ENCODE measurements at regions not wholly inside any gene's neighbourhood (a gene's known extent, or its start where the extent isn't known, plus 50 kb on each side); places are given as distances from the start of the nearest gene placed in this dataset.

DNA sequence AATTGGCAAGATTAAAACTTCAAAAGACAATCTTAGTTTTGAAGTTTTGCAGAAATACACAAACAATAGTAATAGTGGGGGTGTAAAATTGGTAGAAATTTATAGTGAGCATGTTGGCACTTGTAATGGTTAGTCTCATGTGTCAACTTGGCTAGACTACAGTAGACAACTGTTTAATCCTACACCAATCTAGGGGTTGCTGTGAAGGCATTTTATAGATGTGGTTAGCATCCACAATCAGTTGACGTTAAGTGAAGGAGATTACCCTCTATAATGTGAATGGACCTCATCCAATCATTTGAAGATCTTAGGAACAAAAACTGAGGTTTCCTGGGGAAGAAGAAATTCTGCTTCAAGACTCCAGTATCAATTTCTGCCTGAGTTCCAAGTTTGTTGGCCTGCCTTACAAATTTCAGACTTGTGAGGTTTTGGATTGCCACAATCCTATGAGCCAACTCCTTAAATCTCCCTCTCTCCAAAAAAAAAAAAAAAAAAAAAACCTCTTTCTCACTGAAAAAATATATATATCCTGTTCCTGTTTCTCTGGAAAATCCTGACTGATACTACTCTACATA lies 531.6 kb upstream of the IGFBP3 start (continued):
- TF ChIP-seq, protein P1, sequence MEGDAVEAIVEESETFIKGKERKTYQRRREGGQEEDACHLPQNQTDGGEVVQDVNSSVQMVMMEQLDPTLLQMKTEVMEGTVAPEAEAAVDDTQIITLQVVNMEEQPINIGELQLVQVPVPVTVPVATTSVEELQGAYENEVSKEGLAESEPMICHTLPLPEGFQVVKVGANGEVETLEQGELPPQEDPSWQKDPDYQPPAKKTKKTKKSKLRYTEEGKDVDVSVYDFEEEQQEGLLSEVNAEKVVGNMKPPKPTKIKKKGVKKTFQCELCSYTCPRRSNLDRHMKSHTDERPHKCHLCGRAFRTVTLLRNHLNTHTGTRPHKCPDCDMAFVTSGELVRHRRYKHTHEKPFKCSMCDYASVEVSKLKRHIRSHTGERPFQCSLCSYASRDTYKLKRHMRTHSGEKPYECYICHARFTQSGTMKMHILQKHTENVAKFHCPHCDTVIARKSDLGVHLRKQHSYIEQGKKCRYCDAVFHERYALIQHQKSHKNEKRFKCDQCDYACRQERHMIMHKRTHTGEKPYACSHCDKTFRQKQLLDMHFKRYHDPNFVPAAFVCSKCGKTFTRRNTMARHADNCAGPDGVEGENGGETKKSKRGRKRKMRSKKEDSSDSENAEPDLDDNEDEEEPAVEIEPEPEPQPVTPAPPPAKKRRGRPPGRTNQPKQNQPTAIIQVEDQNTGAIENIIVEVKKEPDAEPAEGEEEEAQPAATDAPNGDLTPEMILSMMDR (IDR thresholded peaks at IDR 0.05; ENCODE audit: control extremely low read depth in 1 of 3, insufficient read depth in 1 of 3, low read depth in 1 of 3, low read length in 3 of 3), result no peak
- TF ChIP-seq CHD1 (IDR thresholded peaks at IDR 0.05; ENCODE audit: low read depth, low read length) (no peak), SP4 (IDR thresholded peaks at IDR 0.05; ENCODE audit: low read length) (no peak), RFX5 (IDR thresholded peaks at IDR 0.05; ENCODE audit: borderline replicate concordance, low read depth, low read length) (no peak)

Measured in H1 (cell line).